ENCODE measurements at regions not wholly inside any gene's neighbourhood (a gene's known extent, or its start where the extent isn't known, plus 50 kb on each side); places are given as distances from the start of the nearest gene placed in this dataset.

DNA sequence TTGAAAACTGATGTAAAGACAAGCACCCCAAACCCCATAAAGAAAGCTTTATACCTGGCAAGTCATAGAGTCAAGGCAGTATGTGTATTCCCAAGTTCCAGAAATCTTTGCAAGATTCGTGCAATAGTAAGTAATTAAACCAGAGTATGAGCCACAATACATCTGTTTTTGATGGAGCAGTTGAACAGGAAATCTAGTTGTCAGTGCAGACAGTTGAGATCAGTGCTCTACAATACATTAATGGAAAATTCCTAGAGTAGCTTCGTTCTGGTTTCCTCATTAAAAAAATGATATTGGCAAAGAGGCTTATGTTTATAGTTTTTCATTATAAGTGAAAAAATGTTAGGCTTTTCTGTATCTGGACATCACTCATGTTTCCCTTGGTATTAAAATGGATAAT, 575.3 kb downstream of the TRIML1 start:
- TF ChIP-seq CEBPB (IDR thresholded peaks at IDR 0.05; ENCODE audit: low read depth, low read length) (no peak), CTCF (conservative IDR thresholded peaks at IDR 0.05; ENCODE audit: low read depth, low read length) (no peak), FOS (IDR thresholded peaks at IDR 0.05; ENCODE audit: low read depth, low read length) (no peak), BHLHE40 (IDR thresholded peaks at IDR 0.05; ENCODE audit: low read depth, low read length) (no peak), POLR2A (IDR thresholded peaks at IDR 0.05; ENCODE audit: low read depth, low read length) (no peak), RAD21 (IDR thresholded peaks at IDR 0.05; ENCODE audit: low read length) (no peak), MAFK (IDR thresholded peaks at IDR 0.05; ENCODE audit: low read depth, low read length) (no peak), MXI1 (IDR thresholded peaks at IDR 0.05; ENCODE audit: borderline replicate concordance, low read depth, low read length) (no peak), RFX5 (IDR thresholded peaks at IDR 0.05; ENCODE audit: low read depth, low read length) (no peak), SMC3 (IDR thresholded peaks at IDR 0.05; ENCODE audit: low read depth, low read length) (no peak)
- TF ChIP-seq, protein P1, sequence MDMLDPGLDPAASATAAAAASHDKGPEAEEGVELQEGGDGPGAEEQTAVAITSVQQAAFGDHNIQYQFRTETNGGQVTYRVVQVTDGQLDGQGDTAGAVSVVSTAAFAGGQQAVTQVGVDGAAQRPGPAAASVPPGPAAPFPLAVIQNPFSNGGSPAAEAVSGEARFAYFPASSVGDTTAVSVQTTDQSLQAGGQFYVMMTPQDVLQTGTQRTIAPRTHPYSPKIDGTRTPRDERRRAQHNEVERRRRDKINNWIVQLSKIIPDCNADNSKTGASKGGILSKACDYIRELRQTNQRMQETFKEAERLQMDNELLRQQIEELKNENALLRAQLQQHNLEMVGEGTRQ (IDR thresholded peaks at IDR 0.05; ENCODE audit: low read depth, low read length): no peak
- TF ChIP-seq, protein P2, sequence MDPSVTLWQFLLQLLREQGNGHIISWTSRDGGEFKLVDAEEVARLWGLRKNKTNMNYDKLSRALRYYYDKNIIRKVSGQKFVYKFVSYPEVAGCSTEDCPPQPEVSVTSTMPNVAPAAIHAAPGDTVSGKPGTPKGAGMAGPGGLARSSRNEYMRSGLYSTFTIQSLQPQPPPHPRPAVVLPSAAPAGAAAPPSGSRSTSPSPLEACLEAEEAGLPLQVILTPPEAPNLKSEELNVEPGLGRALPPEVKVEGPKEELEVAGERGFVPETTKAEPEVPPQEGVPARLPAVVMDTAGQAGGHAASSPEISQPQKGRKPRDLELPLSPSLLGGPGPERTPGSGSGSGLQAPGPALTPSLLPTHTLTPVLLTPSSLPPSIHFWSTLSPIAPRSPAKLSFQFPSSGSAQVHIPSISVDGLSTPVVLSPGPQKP (IDR thresholded peaks at IDR 0.05; ENCODE audit: borderline replicate concordance, low read depth, low read length): no peak

Measured in IMR-90 (cell line).